Kidney epithelial cell (primary cell): ENCODE measurements at regions not wholly inside any gene's neighbourhood (a gene's known extent, or its start where the extent isn't known, plus 50 kb on each side); places are given as distances from the start of the nearest gene placed in this dataset.
A peak's percentile ranks its signal among the peaks of the same experiment; 100 is the strongest.

Experiments
- DNase-seq: peaks from one replicate; pipeline ENCODE4 v3.0.0-alpha.2; 2010; ENCODE audit warnings: low read depth
- H3K27me3 ChIP-seq: 2 replicates; pipeline ENCODE4 v1.6.0; 2011; ENCODE audit warnings: low read length; ENCODE audit not compliant: control insufficient read depth, insufficient read depth
- H3K36me3 ChIP-seq: 2 replicates; pipeline ENCODE4 v1.5.1; 2011; ENCODE audit warnings: low read length; ENCODE audit not compliant: control insufficient read depth, insufficient read depth
- H3K4me3 ChIP-seq: 2 replicates; pipeline ENCODE4 v1.5.1; 2011; ENCODE audit warnings: low read depth, mild to moderate bottlenecking, control low read depth, low read length
- CTCF ChIP-seq: IDR thresholded peaks from 2 replicates; pipeline ENCODE4 v1.5.1; 2011; ENCODE audit warnings: mild to moderate bottlenecking, moderate library complexity, low read length, control low read depth, inconsistent platforms; ENCODE audit not compliant: insufficient read depth, poor library complexity, severe bottlenecking

DNA sequence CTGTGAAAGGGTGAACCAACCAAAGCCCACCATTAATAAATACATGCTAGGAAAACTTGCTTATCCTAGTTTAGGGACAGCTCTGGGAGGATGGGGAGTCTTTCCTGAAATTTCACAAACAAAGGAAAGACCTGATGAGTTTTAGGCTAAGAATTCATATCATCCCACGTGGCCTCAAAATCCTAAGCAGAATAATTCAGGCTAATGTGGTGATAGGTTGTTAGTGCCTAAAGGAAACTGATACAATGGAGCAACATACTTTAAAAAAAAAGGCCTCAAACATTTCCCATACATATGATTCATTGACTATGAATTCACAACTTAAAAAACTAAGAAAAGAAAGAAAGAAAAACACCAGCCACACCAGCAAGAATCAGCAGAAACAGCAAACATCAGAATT is 126.9 kb upstream of the CNTN4 start:
- H3K4me3 ChIP-seq: no peak overlapping the region
- no peak for TF ChIP-seq CTCF
- no peaks in the 10 kb centered on the region for H3K27me3 ChIP-seq
- peak; percentile 19 for DNase-seq
- H3K36me3 ChIP-seq: no peaks in the 10 kb centered on the region

- no peak for TF ChIP-seq CTCF
- Histone ChIP-seq H3K4me3 (no peak overlapping the region), H3K27me3 (no peaks in the 10 kb centered on the region), H3K36me3 (no peaks in the 10 kb centered on the region)
- no peak for DNase-seq
These were observed 118.6 kb upstream of the CNTN4 start for GRCh38 chr3:1979961-1980615.

DNA sequence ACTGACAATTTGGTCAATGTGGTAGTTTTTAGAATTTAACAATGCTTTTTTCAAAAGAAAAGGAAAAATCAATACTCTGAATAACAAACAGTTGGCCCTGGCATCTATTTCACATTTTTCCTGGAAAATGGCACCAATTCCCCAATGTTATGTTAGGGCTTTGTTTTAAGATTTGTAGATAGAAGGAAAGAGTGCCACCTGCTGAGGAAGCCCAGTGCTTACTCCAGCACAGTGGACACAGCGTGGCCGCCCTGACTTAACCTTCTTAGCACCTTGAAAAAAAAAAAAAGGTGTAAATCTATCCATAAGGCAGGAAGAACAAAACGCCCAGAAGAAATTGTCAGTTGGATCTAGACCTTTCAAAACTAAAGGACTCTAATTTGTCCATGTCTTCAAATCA is 110.7 kb upstream of the CNTN4 start:
- Histone ChIP-seq H3K27me3 (no peaks in the 10 kb centered on the region), H3K36me3 (no peaks in the 10 kb centered on the region), H3K4me3 (no peak overlapping the region)
- TF ChIP-seq CTCF: peak; percentile 59
- DNase-seq: no peak

- Histone ChIP-seq H3K4me3 (no peak overlapping the region), H3K36me3 (no peaks in the 10 kb centered on the region), H3K27me3 (no peaks in the 10 kb centered on the region)
- no peak for DNase-seq
- TF ChIP-seq CTCF: no peak
These were observed 99.9 kb upstream of the CNTN4 start for GRCh38 chr3:1998739-1999138.

- no peak overlapping the region for H3K4me3 ChIP-seq
- no peaks in the 10 kb centered on the region for H3K36me3 ChIP-seq
- DNase-seq: no peak
- H3K27me3 ChIP-seq: no peaks in the 10 kb centered on the region
- no peak for TF ChIP-seq CTCF
These were observed 97.2 kb upstream of the CNTN4 start for GRCh38 chr3:2001306-2002108.
